Fibroblast of mammary gland (primary cell): ENCODE measurements at regions not wholly inside any gene's neighbourhood (a gene's known extent, or its start where the extent isn't known, plus 50 kb on each side); places are given as distances from the start of the nearest gene placed in this dataset.

Experiments
- DNase-seq: peaks from one replicate; pipeline ENCODE4 v3.0.0-alpha.2; 2010; ENCODE audit warnings: low read depth
- H3K4me3 ChIP-seq: 2 replicates; pipeline ENCODE4 v1.5.1; 2011; ENCODE audit warnings: low read depth, mild to moderate bottlenecking, low read length, moderate library complexity; ENCODE audit not compliant: control insufficient read depth
- TF ChIP-seq, protein P1 (sequence below): conservative IDR thresholded peaks from 2 replicates; pipeline ENCODE4 v1.5.1; 2011; ENCODE audit warnings: low read depth, low read length, inconsistent platforms; ENCODE audit not compliant: control insufficient read depth, insufficient read depth

GRCh38 chr7:21221130-21221529 is 206.8 kb upstream of the SP4 start:
- H3K4me3 ChIP-seq: no peak overlapping the region
- TF ChIP-seq, protein P1, sequence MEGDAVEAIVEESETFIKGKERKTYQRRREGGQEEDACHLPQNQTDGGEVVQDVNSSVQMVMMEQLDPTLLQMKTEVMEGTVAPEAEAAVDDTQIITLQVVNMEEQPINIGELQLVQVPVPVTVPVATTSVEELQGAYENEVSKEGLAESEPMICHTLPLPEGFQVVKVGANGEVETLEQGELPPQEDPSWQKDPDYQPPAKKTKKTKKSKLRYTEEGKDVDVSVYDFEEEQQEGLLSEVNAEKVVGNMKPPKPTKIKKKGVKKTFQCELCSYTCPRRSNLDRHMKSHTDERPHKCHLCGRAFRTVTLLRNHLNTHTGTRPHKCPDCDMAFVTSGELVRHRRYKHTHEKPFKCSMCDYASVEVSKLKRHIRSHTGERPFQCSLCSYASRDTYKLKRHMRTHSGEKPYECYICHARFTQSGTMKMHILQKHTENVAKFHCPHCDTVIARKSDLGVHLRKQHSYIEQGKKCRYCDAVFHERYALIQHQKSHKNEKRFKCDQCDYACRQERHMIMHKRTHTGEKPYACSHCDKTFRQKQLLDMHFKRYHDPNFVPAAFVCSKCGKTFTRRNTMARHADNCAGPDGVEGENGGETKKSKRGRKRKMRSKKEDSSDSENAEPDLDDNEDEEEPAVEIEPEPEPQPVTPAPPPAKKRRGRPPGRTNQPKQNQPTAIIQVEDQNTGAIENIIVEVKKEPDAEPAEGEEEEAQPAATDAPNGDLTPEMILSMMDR: no peak
- DNase-seq: no peak

- H3K4me3 ChIP-seq: no peak overlapping the region
- DNase-seq: no peak
- TF ChIP-seq, protein P1: no peak
Measured at GRCh38 chr7:21238400-21239116, 189.3 kb upstream of the SP4 start.

- no peak for DNase-seq
- TF ChIP-seq, protein P1: no peak
- no peak overlapping the region for H3K4me3 ChIP-seq
Measured at GRCh38 chr7:21243265-21243664, 184.6 kb upstream of the SP4 start.

- DNase-seq: no peak
- TF ChIP-seq, protein P1: no peak
Measured at GRCh38 chr7:21251151-21251800, 176.6 kb upstream of the SP4 start.

GRCh38 chr7:21253740-21254687 is 173.9 kb upstream of the SP4 start:
- TF ChIP-seq, protein P1: peak; percentile 61
- DNase-seq: peak; percentile 35
- H3K4me3 ChIP-seq: no peak overlapping the region

More at GRCh38 chr7:21251151-21251800, 176.6 kb upstream of the SP4 start:
- H3K4me3 ChIP-seq: no peak overlapping the region

DNA sequence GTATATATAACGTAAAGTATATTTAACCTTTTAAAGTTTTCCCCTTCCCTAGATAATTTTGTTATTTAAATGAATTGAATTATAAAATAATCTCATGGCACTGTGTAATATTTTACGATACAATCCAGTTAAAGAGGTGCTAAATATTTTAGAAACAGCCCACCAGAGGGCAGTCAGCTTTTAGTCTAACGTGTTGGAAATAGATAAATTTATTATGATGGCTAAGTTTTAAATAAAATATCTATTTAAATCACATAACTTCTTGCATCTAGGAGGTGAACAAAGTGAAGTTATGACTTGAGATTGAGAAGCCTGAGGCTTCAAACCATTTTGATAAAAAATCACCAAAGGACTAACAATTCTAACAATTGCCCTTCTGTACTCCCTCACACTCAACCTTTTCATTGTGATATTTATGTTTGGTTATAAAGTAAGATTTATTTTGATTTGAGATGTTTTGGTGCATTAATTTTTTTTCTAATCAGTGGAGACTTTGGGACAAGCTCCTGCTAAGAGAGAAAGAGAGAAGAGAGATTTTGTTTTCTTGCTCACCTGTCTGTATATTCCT is 171.5 kb upstream of the SP4 start:
- TF ChIP-seq, protein P1: peak; percentile 36

More for the DNA sequence above, 171.5 kb upstream of the SP4 start:
- DNase-seq: peak; percentile 53
- no peak overlapping the region for H3K4me3 ChIP-seq
